GM19452 (cell line): ENCODE measurements at regions not wholly inside any gene's neighbourhood (a gene's known extent, or its start where the extent isn't known, plus 50 kb on each side); places are given as distances from the start of the nearest gene placed in this dataset.
"Not testable (repeated sequence)": the region's sequence is repeated elsewhere in the genome, so short reads cannot be mapped to it uniquely, and the experiment has no call there.

Source experiments
- ATAC-seq: cut with Tn5 transposase; IDR thresholded peaks from one replicate; pipeline ENCODE4 v1.9.1; 2021; ENCODE audit not compliant: unreplicated experiment

DNA sequence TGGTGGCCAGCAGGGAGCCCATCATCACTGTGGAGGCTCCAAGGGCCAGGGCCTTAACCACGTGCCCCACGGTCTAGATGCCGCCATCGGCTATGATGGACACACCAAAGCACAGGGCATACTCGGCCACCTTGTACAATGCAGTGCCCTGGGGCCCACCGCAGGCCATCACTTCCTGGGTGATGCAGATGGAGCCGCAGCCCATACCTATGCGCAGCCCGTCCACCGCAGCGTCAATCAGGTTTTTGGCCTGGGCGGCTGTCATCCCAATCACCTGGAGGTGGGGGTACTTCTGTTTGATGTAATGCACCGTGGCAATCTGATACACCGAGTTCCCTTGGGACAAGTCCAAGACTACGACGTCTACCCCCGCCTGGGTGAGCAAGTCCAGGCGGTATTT lies 153.3 kb upstream of the ZSWIM2 start:
- no peak for ATAC-seq

GRCh38 chr2:187001248-187001647 lies 152.3 kb upstream of the ZSWIM2 start:
- no peak for ATAC-seq

DNA sequence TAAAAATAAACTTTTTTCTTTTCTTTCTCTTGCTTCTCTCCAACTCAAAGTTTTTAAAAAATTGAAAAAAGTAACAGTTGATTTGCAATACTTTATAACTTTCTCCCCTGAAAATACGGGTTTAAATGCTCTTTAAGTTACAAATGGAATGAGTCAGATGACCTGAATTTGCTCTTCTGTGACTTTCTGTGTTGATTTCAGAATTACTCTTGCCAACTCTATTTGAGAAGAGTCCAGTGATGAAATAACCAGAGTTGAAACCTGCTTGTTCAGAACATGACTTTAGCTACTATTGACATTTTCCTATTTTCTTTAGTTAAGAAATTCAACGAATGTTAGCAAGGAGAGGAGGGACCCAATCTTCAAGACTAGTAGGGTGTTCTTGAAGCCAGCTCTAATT lies 146.1 kb upstream of the ZSWIM2 start:
- ATAC-seq: no peak

- ATAC-seq: no peak
These were observed 143.6 kb upstream of the ZSWIM2 start for GRCh38 chr2:186992597-186992996.

- no peak for ATAC-seq
These were observed 142.9 kb upstream of the ZSWIM2 start for GRCh38 chr2:186991766-186992417.

DNA sequence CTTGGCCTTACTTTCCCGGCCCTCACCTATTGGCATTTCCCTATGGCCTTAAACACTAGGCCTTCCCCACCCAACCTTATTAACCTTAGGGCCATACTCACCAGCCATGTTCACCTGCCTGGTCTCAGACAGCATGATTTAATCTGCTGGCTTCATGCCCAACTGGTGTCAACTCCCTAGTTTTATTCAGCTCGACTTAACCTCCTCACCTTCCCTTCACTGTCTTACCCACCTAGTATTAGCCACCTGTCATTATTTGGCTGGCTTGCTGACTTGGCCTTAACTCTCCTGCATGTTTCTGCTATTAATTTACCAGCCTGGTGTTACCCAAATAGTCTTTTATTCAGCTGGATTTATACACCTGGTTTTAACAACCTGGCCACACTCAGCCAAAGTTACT lies 136.0 kb upstream of the ZSWIM2 start:
- ATAC-seq: no peak

GRCh38 chr2:186984481-186984880 lies 135.5 kb upstream of the ZSWIM2 start:
- ATAC-seq: no peak

DNA sequence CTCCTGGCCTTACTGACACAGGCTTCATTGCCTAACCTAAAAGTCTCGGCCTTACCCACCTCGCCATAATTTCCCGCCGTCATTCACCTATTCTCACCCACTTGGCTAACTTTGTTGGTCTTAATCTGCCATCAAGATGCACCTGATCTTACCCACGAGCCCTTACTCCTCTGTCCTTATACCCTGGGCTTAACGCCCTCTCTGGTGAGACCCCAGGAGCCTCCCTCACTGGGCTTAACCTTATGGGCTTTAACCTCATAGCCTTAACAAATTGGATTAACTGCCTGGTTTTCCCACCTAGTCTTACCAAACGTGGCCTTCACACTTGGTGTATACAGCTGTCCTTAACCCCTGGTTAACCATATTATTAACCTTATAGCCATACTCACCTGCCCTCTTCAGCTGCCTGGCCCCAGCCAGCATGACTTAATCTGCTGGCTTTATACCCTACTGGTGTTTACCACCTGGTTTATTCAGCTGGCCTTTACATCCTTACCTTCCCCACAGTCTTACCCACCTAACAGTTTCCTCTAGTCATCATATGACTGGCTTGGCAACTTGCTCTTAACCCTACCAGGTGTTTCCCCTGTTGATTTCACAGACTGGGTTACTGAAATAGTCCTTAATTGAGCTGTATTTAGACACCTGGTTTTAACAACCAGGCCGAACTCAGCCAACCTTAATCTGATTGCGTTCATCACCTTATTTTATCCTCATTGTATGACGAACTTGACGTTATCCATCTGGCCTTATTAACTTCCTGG lies 132.0 kb upstream of the ZSWIM2 start:
- no peak for ATAC-seq

- ATAC-seq: no peak
These were observed 131.1 kb upstream of the ZSWIM2 start for GRCh38 chr2:186980117-186980442.

GRCh38 chr2:186979439-186980116 lies 130.6 kb upstream of the ZSWIM2 start:
- no peak for ATAC-seq

GRCh38 chr2:186977433-186978045 lies 128.6 kb upstream of the ZSWIM2 start:
- ATAC-seq: no peak

- no peak for ATAC-seq
These were observed 127.4 kb upstream of the ZSWIM2 start for GRCh38 chr2:186976329-186976728.

- no peak for ATAC-seq
These were observed 123.5 kb upstream of the ZSWIM2 start for GRCh38 chr2:186972281-186972970.

DNA sequence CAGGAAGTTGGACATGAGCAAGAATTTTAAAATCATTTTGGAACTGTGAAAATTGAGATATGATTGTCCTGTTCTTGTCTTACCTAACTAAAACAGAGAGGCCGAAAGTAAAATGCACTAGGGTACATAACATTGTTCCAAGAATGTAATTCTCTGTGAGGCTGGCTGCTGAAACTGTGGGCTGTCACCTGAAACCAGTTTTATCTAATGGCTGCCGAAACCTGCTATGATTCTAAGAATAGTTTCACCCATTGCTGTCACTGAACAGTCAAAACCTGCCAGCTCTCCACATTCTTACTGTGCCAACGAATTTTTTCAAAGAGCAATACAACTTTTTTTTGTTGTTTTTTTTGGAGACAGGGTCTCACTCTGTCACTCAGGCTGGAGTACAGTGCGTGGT lies 119.3 kb upstream of the ZSWIM2 start:
- peak; percentile 70 for ATAC-seq

GRCh38 chr2:186966015-186966414 lies 117.0 kb upstream of the ZSWIM2 start:
- no peak for ATAC-seq

DNA sequence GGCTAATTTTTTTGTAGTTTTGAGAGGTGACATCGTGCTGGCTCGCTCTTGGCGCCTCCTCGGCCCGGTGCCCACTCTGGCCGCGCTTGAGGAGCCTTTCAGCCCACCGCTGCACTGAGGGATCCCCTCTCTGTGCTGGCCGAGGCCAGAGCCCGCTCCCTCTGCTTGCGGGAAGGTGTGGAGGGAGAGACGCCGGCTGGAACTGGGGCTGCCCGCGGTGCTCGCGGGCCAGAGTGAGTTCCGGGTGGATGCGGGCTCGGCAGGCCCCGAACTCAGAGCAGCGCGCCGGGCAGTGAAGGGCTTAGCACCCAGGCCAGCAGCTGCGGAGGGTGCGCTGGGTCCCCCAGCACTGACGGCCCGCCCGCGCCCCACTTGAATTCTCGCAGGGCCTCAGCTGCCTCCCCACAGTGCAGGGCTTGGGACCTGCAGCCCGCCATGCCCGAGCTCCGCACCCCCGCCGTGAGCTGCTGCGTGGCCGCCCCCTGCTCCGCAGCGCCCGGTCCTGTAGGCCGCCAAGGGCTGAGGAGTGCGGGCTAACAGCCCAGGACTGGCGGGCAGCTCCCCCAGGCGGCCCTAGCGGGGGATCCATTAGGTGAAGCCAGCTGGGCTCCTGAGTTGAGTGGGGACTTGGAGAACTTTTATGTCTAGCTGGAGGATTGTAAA lies 113.2 kb upstream of the ZSWIM2 start:
- no peak for ATAC-seq

- not testable (repeated sequence) for ATAC-seq
These were observed 111.3 kb upstream of the ZSWIM2 start for GRCh38 chr2:186960241-186960640.

- ATAC-seq: no peak
These were observed 110.5 kb upstream of the ZSWIM2 start for GRCh38 chr2:186959486-186959885.

DNA sequence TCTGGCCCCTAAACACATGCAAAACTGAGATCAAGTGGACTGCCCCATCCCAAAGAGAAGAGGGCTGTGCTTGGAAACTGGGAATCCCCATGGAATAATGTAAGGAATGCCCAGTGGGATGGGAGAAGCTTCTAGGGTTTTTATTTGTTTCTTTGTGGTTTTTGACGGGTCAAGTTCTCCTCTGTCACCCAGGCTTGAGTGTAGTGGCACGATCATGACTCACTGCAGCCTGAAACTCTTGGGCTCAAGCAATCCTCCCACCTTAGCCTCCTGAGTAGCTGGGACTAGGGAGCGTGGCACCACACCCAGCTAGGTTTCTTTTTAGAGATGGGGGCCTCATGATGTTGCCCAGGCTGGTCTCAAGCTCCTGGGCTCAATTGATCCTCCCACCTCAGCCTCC lies 101.7 kb upstream of the ZSWIM2 start:
- no peak for ATAC-seq

DNA sequence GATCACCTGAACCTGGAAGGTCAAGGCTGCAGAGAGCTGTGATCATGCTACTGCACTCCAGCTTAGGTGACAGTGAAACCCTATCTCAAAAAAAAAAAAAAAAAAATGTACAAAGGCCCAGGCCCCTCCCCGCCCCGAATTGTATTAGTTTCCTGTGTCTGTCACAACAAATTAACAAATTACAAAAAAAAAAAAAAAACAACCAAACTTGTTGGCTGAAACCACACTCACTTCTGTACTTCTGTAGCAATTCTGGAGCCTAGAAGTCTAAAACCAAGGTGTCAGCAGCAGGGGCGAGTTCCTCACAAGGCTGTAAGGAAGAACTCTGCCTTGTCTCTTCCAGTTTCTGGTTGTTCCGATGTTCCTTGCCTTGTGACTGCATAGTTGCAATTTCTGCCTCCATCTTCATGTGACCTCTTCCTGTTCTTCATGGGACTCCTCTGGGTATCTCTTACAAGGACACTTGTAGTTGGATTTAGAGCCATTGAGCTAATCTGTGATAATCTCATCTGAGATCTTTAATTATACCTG lies 100.8 kb upstream of the ZSWIM2 start:
- ATAC-seq: no peak
